ENCODE measurements at regions not wholly inside any gene's neighbourhood (a gene's known extent, or its start where the extent isn't known, plus 50 kb on each side); places are given as distances from the start of the nearest gene placed in this dataset.

DNA sequence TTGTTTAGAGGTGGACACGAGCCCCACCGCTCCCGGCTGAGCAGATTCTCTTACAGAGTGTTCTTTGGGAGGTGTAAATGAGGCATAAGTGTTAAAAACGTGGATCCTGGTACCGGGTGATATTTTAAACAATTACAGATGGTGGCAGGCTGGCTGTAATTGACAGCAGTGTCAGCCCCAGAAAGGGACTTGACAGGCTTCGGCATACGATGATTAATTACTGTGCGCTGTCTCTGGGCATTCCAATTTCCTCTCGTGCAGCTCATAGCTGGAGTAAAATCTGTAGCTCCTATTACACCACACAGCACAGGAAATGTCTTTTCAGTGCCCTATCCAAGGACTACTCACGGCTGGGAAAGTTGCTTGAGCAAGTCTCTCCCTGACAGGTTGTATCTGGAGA is 305.4 kb upstream of the IRX2 start:
- no peak for TF ChIP-seq EZH2phosphoT487 (IDR thresholded peaks at IDR 0.05; ENCODE audit: insufficient read depth, low read depth)
- no peak for TF ChIP-seq EZH2 (IDR thresholded peaks at IDR 0.05; ENCODE audit: insufficient read depth, poor library complexity, severe bottlenecking)

Data from GM23248 (cell line).